SK-N-SH treated with all-trans-retinoic acid at 6 μM for 48 hours (cell line): ENCODE measurements at regions not wholly inside any gene's neighbourhood (a gene's known extent, or its start where the extent isn't known, plus 50 kb on each side); places are given as distances from the start of the nearest gene placed in this dataset.

Experiments used
- BACH2 ChIP-seq: fragments of 250-450 bp; sonication (Bioruptor Pico); IDR thresholded peaks from 2 replicates; pipeline ENCODE4 v1.9.0; 2021; ENCODE audit warnings: mild to moderate bottlenecking, borderline replicate concordance
- CSDC2 ChIP-seq: fragments of 250-450 bp; sonication (Bioruptor Pico); IDR thresholded peaks from 2 replicates; pipeline ENCODE4 v1.5.0; 2020; ENCODE audit warnings: mild to moderate bottlenecking, moderate library complexity
- GLIS3 ChIP-seq: fragments of 250-450 bp; sonication (Bioruptor Pico); IDR thresholded peaks from 2 replicates; pipeline ENCODE4 v1.5.0; 2020; ENCODE audit warnings: mild to moderate bottlenecking, moderate library complexity
- SNAI2 ChIP-seq: fragments of 250-450 bp; sonication (Bioruptor Pico); IDR thresholded peaks from 2 replicates; pipeline ENCODE4 v1.5.0; 2020; ENCODE audit warnings: mild to moderate bottlenecking, moderate library complexity
- TOX ChIP-seq: fragments of 250-450 bp; sonication (Bioruptor Pico); IDR thresholded peaks from 2 replicates; pipeline ENCODE4 v1.8.0; 2021; ENCODE audit warnings: mild to moderate bottlenecking, moderate library complexity, borderline replicate concordance
- ZC3H10 ChIP-seq: fragments of 250-450 bp; sonication (Bioruptor Pico); IDR thresholded peaks from 2 replicates; pipeline ENCODE4 v1.5.1; 2021; ENCODE audit warnings: mild to moderate bottlenecking, moderate library complexity
- TF ChIP-seq, protein P1 (sequence below): fragments of 250-450 bp; sonication (Bioruptor Pico); IDR thresholded peaks from 2 replicates; pipeline ENCODE4 v1.8.0; 2020; ENCODE audit warnings: mild to moderate bottlenecking, moderate library complexity, borderline replicate concordance
- TF ChIP-seq, protein P2 (sequence below): fragments of 250-450 bp; sonication (Bioruptor Pico); IDR thresholded peaks from 2 replicates; pipeline ENCODE4 v1.5.0; 2020; ENCODE audit warnings: mild to moderate bottlenecking, moderate library complexity

DNA sequence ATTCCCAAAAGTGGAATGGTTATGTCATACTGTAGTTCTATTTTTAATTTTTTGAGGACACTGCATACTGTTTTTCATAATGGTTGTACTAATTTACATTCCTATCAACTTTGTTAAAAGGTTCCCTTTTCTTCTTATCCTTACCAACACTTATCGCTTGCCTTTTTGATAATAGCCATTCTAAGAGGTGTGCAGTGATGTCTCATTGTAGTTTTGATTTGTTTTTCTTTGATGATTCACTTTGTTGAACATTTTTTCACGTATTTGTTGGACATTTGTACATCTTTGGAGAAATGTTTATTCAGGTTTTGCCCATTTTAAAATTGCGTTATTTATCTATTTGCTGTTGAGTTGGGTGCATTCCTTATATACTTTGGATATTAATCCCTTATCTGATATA, 188.8 kb upstream of the SPRY2 start:
- TF ChIP-seq TOX (CRISPR knock-in tag) (no peak), SNAI2 (CRISPR knock-in tag) (no peak), ZC3H10 (no peak), BACH2 (CRISPR knock-in tag) (no peak), CSDC2 (CRISPR knock-in tag) (no peak), GLIS3 (no peak)
- TF ChIP-seq, protein P1, sequence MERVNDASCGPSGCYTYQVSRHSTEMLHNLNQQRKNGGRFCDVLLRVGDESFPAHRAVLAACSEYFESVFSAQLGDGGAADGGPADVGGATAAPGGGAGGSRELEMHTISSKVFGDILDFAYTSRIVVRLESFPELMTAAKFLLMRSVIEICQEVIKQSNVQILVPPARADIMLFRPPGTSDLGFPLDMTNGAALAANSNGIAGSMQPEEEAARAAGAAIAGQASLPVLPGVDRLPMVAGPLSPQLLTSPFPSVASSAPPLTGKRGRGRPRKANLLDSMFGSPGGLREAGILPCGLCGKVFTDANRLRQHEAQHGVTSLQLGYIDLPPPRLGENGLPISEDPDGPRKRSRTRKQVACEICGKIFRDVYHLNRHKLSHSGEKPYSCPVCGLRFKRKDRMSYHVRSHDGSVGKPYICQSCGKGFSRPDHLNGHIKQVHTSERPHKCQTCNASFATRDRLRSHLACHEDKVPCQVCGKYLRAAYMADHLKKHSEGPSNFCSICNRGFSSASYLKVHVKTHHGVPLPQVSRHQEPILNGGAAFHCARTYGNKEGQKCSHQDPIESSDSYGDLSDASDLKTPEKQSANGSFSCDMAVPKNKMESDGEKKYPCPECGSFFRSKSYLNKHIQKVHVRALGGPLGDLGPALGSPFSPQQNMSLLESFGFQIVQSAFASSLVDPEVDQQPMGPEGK (CRISPR knock-in tag) = no peak
- TF ChIP-seq, protein P2, sequence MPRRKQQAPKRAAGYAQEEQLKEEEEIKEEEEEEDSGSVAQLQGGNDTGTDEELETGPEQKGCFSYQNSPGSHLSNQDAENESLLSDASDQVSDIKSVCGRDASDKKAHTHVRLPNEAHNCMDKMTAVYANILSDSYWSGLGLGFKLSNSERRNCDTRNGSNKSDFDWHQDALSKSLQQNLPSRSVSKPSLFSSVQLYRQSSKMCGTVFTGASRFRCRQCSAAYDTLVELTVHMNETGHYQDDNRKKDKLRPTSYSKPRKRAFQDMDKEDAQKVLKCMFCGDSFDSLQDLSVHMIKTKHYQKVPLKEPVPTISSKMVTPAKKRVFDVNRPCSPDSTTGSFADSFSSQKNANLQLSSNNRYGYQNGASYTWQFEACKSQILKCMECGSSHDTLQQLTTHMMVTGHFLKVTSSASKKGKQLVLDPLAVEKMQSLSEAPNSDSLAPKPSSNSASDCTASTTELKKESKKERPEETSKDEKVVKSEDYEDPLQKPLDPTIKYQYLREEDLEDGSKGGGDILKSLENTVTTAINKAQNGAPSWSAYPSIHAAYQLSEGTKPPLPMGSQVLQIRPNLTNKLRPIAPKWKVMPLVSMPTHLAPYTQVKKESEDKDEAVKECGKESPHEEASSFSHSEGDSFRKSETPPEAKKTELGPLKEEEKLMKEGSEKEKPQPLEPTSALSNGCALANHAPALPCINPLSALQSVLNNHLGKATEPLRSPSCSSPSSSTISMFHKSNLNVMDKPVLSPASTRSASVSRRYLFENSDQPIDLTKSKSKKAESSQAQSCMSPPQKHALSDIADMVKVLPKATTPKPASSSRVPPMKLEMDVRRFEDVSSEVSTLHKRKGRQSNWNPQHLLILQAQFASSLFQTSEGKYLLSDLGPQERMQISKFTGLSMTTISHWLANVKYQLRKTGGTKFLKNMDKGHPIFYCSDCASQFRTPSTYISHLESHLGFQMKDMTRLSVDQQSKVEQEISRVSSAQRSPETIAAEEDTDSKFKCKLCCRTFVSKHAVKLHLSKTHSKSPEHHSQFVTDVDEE (CRISPR knock-in tag) = no peak
